H9 (cell line): ENCODE measurements at regions not wholly inside any gene's neighbourhood (a gene's known extent, or its start where the extent isn't known, plus 50 kb on each side); places are given as distances from the start of the nearest gene placed in this dataset.

Experiments
- DNase-seq: peaks from one replicate; pipeline ENCODE4 v3.0.0-alpha.2; 2017
- H2AFZ ChIP-seq: one replicate; pipeline ENCODE4 v1.6.1; 2013; ENCODE audit warnings: mild to moderate bottlenecking, low read length, control low read depth, moderate library complexity
- H2AK5ac ChIP-seq: 2 replicates; pipeline ENCODE4 v1.6.1; 2013; ENCODE audit warnings: low read length, control low read depth, mixed read lengths; ENCODE audit not compliant: insufficient read length
- H2BK120ac ChIP-seq: one replicate; pipeline ENCODE4 v1.6.1; 2013; ENCODE audit warnings: low read depth, mild to moderate bottlenecking, low read length, control low read depth, inconsistent platforms; ENCODE audit not compliant: poor library complexity, severe bottlenecking
- H2BK12ac ChIP-seq: 2 replicates; pipeline ENCODE4 v1.6.1; 2013; ENCODE audit warnings: low read length, control low read depth, mixed read lengths, low read depth; ENCODE audit not compliant: insufficient read length
- H2BK15ac ChIP-seq: 2 replicates; pipeline ENCODE4 v1.6.1; 2013; ENCODE audit warnings: low read depth, low read length, control low read depth
- H2BK20ac ChIP-seq: one replicate; pipeline ENCODE4 v1.6.1; 2013; ENCODE audit warnings: low read depth, mild to moderate bottlenecking, low read length, control low read depth, inconsistent platforms; ENCODE audit not compliant: poor library complexity, severe bottlenecking
- H2BK5ac ChIP-seq: 2 replicates; pipeline ENCODE4 v1.6.1; 2013; ENCODE audit warnings: low read length, control low read depth, mixed read lengths; ENCODE audit not compliant: insufficient read length
- H3K14ac ChIP-seq: 2 replicates; pipeline ENCODE4 v1.6.1; 2013; ENCODE audit warnings: low read length, control low read depth; ENCODE audit not compliant: insufficient read depth
- H3K18ac ChIP-seq: 2 replicates; pipeline ENCODE4 v1.6.1; 2013; ENCODE audit warnings: low read depth, mild to moderate bottlenecking, mixed read lengths, low read length, control low read depth; ENCODE audit not compliant: insufficient read length
- H3K23ac ChIP-seq: 2 replicates; pipeline ENCODE4 v1.6.1; 2013; ENCODE audit warnings: low read length, control low read depth, mixed read lengths, low read depth; ENCODE audit not compliant: insufficient read length
- H3K23me2 ChIP-seq: 2 replicates; pipeline ENCODE4 v1.6.1; 2013; ENCODE audit warnings: low read depth, mild to moderate bottlenecking, mixed read lengths, low read length, control low read depth; ENCODE audit not compliant: insufficient read length, poor library complexity, severe bottlenecking
- H3K27ac ChIP-seq: 2 replicates; pipeline ENCODE4 v1.5.1; 2013; ENCODE audit warnings: low read length, control low read depth, mixed read lengths, low read depth; ENCODE audit not compliant: insufficient read length
- H3K27me3 ChIP-seq: 2 replicates; pipeline ENCODE4 v1.6.1; 2013; ENCODE audit warnings: low read length, control low read depth, inconsistent platforms; ENCODE audit not compliant: insufficient read depth
- H3K4ac ChIP-seq: 2 replicates; pipeline ENCODE4 v1.6.1; 2013; ENCODE audit warnings: low read depth, mild to moderate bottlenecking, control low read depth, inconsistent platforms, low read length, moderate library complexity
- H3K4me1 ChIP-seq: 2 replicates; pipeline ENCODE4 v1.6.1; 2013; ENCODE audit warnings: low read length, control low read depth, inconsistent platforms; ENCODE audit not compliant: insufficient read depth
- H3K4me2 ChIP-seq: 2 replicates; pipeline ENCODE4 v1.6.1; 2013; ENCODE audit warnings: low read length, control low read depth, mixed read lengths; ENCODE audit not compliant: insufficient read length, insufficient read depth
- H3K56ac ChIP-seq: 2 replicates; pipeline ENCODE4 v1.6.1; 2013; ENCODE audit warnings: low read depth, mild to moderate bottlenecking, mixed read lengths, low read length, control low read depth; ENCODE audit not compliant: insufficient read length
- H3K79me1 ChIP-seq: 2 replicates; pipeline ENCODE4 v1.6.1; 2013; ENCODE audit warnings: low read depth, mild to moderate bottlenecking, moderate library complexity, low read length, control low read depth, inconsistent platforms; ENCODE audit not compliant: insufficient read depth, poor library complexity, severe bottlenecking
- H3K79me2 ChIP-seq: 2 replicates; pipeline ENCODE4 v1.6.1; 2013; ENCODE audit warnings: low read length, control low read depth, inconsistent platforms; ENCODE audit not compliant: insufficient read depth
- H3K9ac ChIP-seq: 2 replicates; pipeline ENCODE4 v1.6.1; 2013; ENCODE audit warnings: low read length, control low read depth, mixed read lengths; ENCODE audit not compliant: insufficient read length; ENCODE audit errors: extremely low read depth
- H3K9me3 ChIP-seq: one replicate; pipeline ENCODE4 v1.6.1; 2013; ENCODE audit warnings: low read depth, low read length, inconsistent platforms; ENCODE audit not compliant: control insufficient read depth
- H3T11ph ChIP-seq: one replicate; pipeline ENCODE4 v1.6.1; 2013; ENCODE audit warnings: mild to moderate bottlenecking, low read length, control low read depth, inconsistent platforms
- H4K20me1 ChIP-seq: one replicate; pipeline ENCODE4 v1.6.1; 2013; ENCODE audit not compliant: control insufficient read depth, insufficient read length, insufficient read depth
- H4K5ac ChIP-seq: 2 replicates; pipeline ENCODE4 v1.6.1; 2013; ENCODE audit warnings: low read depth, mild to moderate bottlenecking, mixed read lengths, low read length, control low read depth; ENCODE audit not compliant: insufficient read length
- H4K8ac ChIP-seq: replicated peaks from 2 replicates; pipeline ENCODE4 v1.6.1; 2013; ENCODE audit warnings: low read length, control low read depth, mixed read lengths, low read depth; ENCODE audit not compliant: insufficient read length
- H4K91ac ChIP-seq: 2 replicates; pipeline ENCODE4 v1.6.1; 2013; ENCODE audit warnings: low read depth, mild to moderate bottlenecking, moderate library complexity, mixed read lengths, low read length, control low read depth; ENCODE audit not compliant: insufficient read length
- H3K27ac Mint-ChIP-seq, 3 experiments: 2 replicates in 2 of 3; 3 replicates in 1 of 3; pipeline ENCODE4 v1.8.0; 2020 to 2021; ENCODE audit warnings: mixed read lengths in 3 of 3, mild to moderate bottlenecking in 1 of 3, moderate library complexity in 1 of 3
- H3K27me3 Mint-ChIP-seq: 2 replicates; pipeline ENCODE4 v1.8.0; 2021; ENCODE audit warnings: low read depth, mild to moderate bottlenecking, moderate library complexity, mixed read lengths
- H3K36me3 Mint-ChIP-seq, 3 experiments: 2 replicates in 2 of 3; 3 replicates in 1 of 3; pipeline ENCODE4 v1.8.0; 2020 to 2021; ENCODE audit warnings: low read depth in 3 of 3, mixed read lengths in 3 of 3; ENCODE audit not compliant: insufficient read depth in 1 of 3
- H3K4me1 Mint-ChIP-seq, 2 experiments: 2 replicates each; pipeline ENCODE4 v1.8.0; 2020; ENCODE audit warnings: mixed read lengths in 2 of 2
- H3K4me3 Mint-ChIP-seq, 2 experiments: 2 replicates in 1 of 2; 3 replicates in 1 of 2; pipeline ENCODE4 v1.8.0; 2020 to 2021; ENCODE audit warnings: mild to moderate bottlenecking in 2 of 2, mixed read lengths in 2 of 2, moderate library complexity in 1 of 2
- H3K9me3 Mint-ChIP-seq, 2 experiments: 2 replicates in 1 of 2; 3 replicates in 1 of 2; pipeline ENCODE4 v1.8.0; 2020; ENCODE audit warnings: mild to moderate bottlenecking in 2 of 2, mixed read lengths in 2 of 2, moderate library complexity in 1 of 2
- CTCF ChIP-seq: fragments of 200-600 bp; sonication (generic); conservative IDR thresholded peaks from 3 replicates; pipeline ENCODE4 v1.8.0; 2021; ENCODE audit warnings: antibody characterized with exemption, mild to moderate bottlenecking
- WGBS: extraction: QIAGEN DNeasy Blood & Tissue Kit; methylation state at CpG from one replicate; pipeline ENCODE4 v1.1.7; 2013; ENCODE audit warnings: missing lambda C conversion rate, low lambda C conversion rate, mixed read lengths; ENCODE audit not compliant: insufficient read length; ENCODE audit errors: extremely low coverage; 5-methylcytosine and 5-hydroxymethylcytosine counted together

DNA sequence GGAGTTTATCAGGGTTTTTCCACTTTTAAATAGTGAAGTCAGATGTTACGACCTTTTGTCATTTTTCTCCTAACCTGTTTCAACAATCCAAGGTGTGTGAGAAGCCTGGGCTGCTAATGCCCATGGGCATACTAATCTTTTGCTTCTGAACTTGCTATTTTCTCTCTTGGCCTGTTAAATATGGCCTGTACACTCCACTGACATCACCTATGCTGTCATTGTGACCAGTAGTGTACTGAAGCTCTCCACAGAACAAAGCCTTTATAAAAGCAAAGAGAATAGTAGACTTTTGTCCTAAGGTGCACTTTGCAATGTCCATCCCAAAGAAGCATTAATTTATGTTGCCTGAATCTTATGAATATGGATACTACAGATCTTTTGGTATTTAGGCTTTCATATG is 1490.5 kb downstream of the STIM2 start:
- H2BK120ac ChIP-seq, result no peak overlapping the region
- H3K4ac ChIP-seq, result no peak overlapping the region
- no peaks in the 10 kb centered on the region for H4K20me1 ChIP-seq
- no peak overlapping the region for H4K8ac ChIP-seq
- Mint-ChIP-seq H3K36me3 (peaks cover 1 to 8% (median 5%) of the 10 kb centered on the region in 3 experiments; a peak in 3 of 7 replicates), H3K27ac (no peak overlapping the region), H3K4me3 (no peak overlapping the region), H3K27me3 (no peaks in the 10 kb centered on the region), H3K9me3 (peaks cover 2 to 12% of the 10 kb centered on the region in 2 experiments; a peak in 3 of 5 replicates), H3K4me1 (no peaks in the 10 kb centered on the region; a peak in 1 of 4 replicates)
- no peak overlapping the region for H2AFZ ChIP-seq
- H3K23ac ChIP-seq, result no peak overlapping the region
- no peak overlapping the region for H2BK5ac ChIP-seq
- no peak overlapping the region for H3K9ac ChIP-seq
- no peak overlapping the region for H3K18ac ChIP-seq
- H2BK12ac ChIP-seq, result no peak overlapping the region
- no peak for DNase-seq
- H3T11ph ChIP-seq, result no peak overlapping the region
- H3K27ac ChIP-seq, result no peak overlapping the region
- no peak overlapping the region for H4K91ac ChIP-seq
- no peak overlapping the region for H4K5ac ChIP-seq
- H2AK5ac ChIP-seq, result no peak overlapping the region
- no CpG with 5 or more reads among the region's 1 CpG for WGBS
- no peaks in the 10 kb centered on the region for H3K23me2 ChIP-seq
- H3K79me1 ChIP-seq, result no peaks in the 10 kb centered on the region
- H3K14ac ChIP-seq, result no peak overlapping the region
- no peak overlapping the region for H2BK20ac ChIP-seq
- no peaks in the 10 kb centered on the region for H3K4me1 ChIP-seq
- TF ChIP-seq CTCF, result no peak
- H3K9me3 ChIP-seq, result no peaks in the 10 kb centered on the region
- H3K4me2 ChIP-seq, result no peak overlapping the region
- no peaks in the 10 kb centered on the region for H3K79me2 ChIP-seq
- H3K27me3 ChIP-seq, result no peaks in the 10 kb centered on the region
- H2BK15ac ChIP-seq, result no peak overlapping the region
- no peak overlapping the region for H3K56ac ChIP-seq
